ENCODE measurements at regions not wholly inside any gene's neighbourhood (a gene's known extent, or its start where the extent isn't known, plus 50 kb on each side); places are given as distances from the start of the nearest gene placed in this dataset.

GRCh38 chr2:120422465-120423160, 76.7 kb downstream of the INHBB start:
- peak in 2 of 7 donors; percentile 3 for DNase-seq
- intact Hi-C loops (cut with DNase I), result no loop called here
- TF ChIP-seq CTCF (IDR thresholded peaks at IDR 0.05) (no peak), POLR2A (IDR thresholded peaks at IDR 0.05) (no peak)
- 87 to 93% (median 88%) methylated on average over 7 to 9 of the region's 9 CpGs for WGBS, 4 donors
- no peak overlapping the region for H3K27ac ChIP-seq
- H3K4me1 ChIP-seq (replicated peaks in 1 of 2), result no peaks in the 10 kb centered on the region
- no peaks in the 10 kb centered on the region for H3K36me3 ChIP-seq (replicated peaks in 1 of 2)
- no peaks in the 10 kb centered on the region for H3K9me3 ChIP-seq (replicated peaks in 1 of 3)
- H3K27me3 ChIP-seq, result no peaks in the 10 kb centered on the region
- no peak overlapping the region for H3K4me3 ChIP-seq

- intact Hi-C loops (cut with DNase I), result no loop called here
- DNase-seq, result peak in 1 of 7 donors; percentile 2
- H3K9me3 ChIP-seq (replicated peaks in 1 of 3), result no peaks in the 10 kb centered on the region
- no peak overlapping the region for H3K27ac ChIP-seq
- H3K36me3 ChIP-seq (replicated peaks in 1 of 2), result no peaks in the 10 kb centered on the region
- TF ChIP-seq POLR2A (IDR thresholded peaks at IDR 0.05), result no peak
- no peak for TF ChIP-seq CTCF (IDR thresholded peaks at IDR 0.05)
- H3K27me3 ChIP-seq, result no peaks in the 10 kb centered on the region
- H3K4me3 ChIP-seq, result no peak overlapping the region
- 75 to 87% (median 82%) methylated on average over 6 of the region's 6 CpGs for WGBS, 4 donors
- H3K4me1 ChIP-seq (replicated peaks in 1 of 2), result no peaks in the 10 kb centered on the region
Observed at GRCh38 chr2:120423167-120423943, 77.4 kb downstream of the INHBB start.

- H3K36me3 ChIP-seq (replicated peaks in 1 of 2), result no peaks in the 10 kb centered on the region
- H3K27me3 ChIP-seq, result no peaks in the 10 kb centered on the region
- H3K9me3 ChIP-seq (replicated peaks in 1 of 3), result no peaks in the 10 kb centered on the region
- intact Hi-C loops (cut with DNase I), result no loop called here
- TF ChIP-seq CTCF (IDR thresholded peaks at IDR 0.05), result no peak
- TF ChIP-seq POLR2A (IDR thresholded peaks at IDR 0.05), result no peak
- no peaks in the 10 kb centered on the region for H3K4me1 ChIP-seq (replicated peaks in 1 of 2)
- no peak overlapping the region for H3K27ac ChIP-seq
- DNase-seq, result peak in 2 of 7 donors; percentile 6 to 46
- no peak overlapping the region for H3K4me3 ChIP-seq
- 78 to 91% (median 86%) methylated on average over 7 to 13 of the region's 13 CpGs for WGBS, 4 donors
Observed at GRCh38 chr2:120424274-120424796, 78.4 kb downstream of the INHBB start.

- H3K27me3 ChIP-seq, result no peaks in the 10 kb centered on the region
- intact Hi-C loops (cut with DNase I), result no loop called here
- H3K4me1 ChIP-seq (replicated peaks in 1 of 2), result no peaks in the 10 kb centered on the region
- H3K9me3 ChIP-seq (replicated peaks in 1 of 3), result no peaks in the 10 kb centered on the region
- no peaks in the 10 kb centered on the region for H3K36me3 ChIP-seq (replicated peaks in 1 of 2)
- H3K4me3 ChIP-seq, result no peak overlapping the region
- no peak for DNase-seq
- TF ChIP-seq POLR2A (IDR thresholded peaks at IDR 0.05) (no peak), CTCF (IDR thresholded peaks at IDR 0.05) (no peak)
- no peak overlapping the region for H3K27ac ChIP-seq
- 88 to 91% (median 90%) methylated on average over 11 to 16 of the region's 16 CpGs for WGBS, 4 donors
Observed at GRCh38 chr2:120425014-120425413, 79.1 kb downstream of the INHBB start.
